NCI-H146 treated with DMSO at 0.1 percent for 48 hours (cell line): ENCODE measurements at regions not wholly inside any gene's neighbourhood (a gene's known extent, or its start where the extent isn't known, plus 50 kb on each side); places are given as distances from the start of the nearest gene placed in this dataset.

Experiments used
- DNase-seq: peaks from one replicate; lab custom pipeline; 2025; ENCODE audit not compliant: unreplicated experiment; lab: John Stamatoyannopoulos, UW

DNA sequence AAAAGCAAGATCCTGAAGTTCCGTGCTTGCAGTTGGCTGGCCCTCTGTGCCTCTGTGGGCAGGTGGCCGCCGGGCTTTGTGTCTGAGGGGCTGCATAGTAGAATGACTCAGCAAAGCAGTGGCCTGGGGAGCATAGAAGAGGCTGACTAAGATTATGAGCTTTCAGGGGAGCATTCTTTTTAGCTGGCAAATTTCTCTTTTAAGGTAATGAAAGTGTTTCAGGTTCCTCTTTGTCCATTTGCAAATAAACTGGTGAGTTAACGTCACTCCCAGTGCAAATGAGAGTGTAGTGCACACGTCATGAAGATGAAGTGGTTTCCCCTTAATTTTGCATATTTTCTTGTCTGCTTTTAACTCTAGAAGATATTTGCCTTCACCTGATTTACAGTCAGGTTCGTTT lies 98.6 kb downstream of the BCL2L11 start:
- DNase-seq, result no peak

DNA sequence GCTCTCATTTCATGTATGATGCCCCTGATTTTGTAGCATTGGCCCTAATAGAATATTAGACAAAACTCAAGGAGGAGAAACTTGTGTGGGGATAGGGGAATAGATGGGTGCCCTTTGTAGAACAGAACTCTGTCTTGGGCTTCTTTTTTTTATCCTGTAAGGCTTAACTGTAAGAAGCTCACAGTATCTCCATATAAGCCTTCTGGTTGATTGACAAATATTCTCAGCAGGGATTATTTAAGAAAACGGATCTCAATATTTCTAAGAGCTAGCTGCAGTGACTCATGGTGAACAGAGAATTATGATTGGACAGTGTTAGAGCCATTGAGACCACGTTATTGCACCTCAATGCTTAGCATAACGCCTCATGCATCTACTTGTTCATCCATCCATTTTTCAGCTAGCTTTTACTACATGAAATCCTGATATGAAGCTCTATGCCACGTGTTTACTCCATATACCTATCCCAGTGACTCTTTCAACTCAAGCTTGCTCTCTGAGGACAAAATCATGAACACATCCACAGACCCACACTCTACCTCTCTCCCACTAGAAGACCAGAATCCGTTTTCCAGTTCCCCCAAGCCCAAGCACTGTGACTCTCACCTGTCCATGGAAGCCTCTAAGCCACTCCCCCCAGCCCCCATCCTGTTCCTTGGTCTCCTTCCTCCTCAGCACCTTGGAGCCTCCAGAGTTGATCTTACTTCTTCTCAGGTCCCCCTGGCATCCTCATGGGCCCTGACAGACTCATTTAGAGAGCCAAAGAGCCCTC lies 99.2 kb downstream of the BCL2L11 start:
- DNase-seq, result no peak

DNA sequence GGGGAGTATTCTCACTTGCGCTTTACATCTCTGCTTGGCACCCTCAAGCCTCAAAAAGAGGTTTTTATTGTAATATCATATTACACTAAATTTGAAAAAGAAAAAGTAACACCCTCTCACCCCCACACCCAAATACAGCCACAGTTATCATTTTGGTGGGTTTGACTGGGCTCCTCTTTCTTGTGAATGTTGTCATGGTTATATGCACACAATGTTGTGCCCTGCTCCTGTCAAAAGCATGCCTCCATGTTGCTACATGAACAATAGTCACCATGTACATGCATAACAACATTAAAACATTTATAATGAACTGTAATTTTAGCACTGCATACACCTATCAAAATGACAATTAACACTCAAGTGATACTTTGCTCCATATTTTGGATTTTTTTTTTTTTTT lies 100.2 kb downstream of the BCL2L11 start:
- no peak for DNase-seq

DNA sequence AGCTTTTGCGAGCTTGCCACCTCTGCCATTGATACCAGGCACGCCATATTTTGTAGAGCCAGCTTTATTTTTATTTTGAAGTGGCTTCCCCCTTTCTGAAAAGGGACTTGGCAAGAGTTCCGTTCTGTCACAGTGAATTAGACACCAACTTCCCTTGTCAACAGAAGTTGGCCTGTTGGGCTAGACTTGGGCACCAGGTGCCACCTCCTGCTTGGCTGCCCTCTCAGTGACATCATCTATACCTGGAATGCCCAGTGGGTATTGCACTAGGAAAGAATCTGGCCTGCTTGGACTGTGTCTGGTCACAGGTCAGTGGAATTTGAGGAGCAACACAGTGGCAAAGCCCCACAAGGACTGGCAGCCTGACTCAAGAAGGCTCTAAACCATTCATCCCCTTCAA lies 101.0 kb downstream of the BCL2L11 start:
- DNase-seq, result no peak

DNA sequence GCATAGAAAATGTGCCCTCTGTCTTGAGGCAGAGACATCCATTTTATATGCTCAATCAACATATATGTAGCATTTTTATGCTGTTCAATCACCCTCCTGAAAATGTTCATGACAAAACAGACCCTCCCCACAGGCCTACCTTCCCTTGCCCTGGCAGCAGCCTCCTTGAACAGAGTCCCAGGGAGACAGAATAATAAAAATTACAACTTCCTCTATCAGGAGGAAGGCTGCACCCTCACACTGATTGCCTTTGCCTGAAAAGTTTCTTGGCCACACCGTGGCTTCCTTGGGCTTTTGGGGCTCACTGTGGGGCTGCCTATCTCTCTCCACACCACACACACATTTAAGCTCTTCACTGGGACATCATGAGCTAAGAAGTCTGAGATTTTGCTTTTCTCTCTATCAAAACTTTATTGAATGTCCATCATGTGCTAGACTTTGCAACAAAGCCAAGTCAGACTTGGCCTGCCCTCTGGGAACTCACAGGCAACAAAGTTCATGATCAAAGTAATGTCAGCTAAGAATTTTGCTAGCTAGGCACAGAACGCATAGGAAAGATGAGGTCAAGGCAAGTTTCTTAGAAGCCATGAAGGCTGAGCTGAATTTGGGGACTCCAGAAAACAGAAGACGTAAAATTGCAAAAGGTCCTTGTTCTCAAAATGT lies 101.6 kb downstream of the BCL2L11 start:
- DNase-seq, result no peak

DNA sequence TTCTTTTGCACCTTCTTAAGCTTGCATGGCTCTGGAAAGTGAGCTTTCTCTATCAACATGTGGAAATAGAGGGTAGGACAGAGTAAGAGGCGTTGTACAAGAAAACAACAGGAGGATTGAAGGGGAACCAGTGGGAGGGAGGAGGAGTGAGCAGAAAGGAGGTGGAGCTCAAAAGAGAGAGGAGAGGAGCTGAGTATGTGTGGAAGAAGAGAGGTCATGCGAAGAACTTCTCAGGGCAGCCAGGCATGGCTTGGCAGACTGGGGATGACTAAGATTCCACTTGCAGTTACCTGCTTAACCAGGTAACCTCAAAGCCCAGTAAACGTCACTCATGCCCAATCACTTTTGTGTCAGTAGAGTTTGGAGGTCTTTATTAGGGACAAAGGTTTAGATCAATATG lies 105.1 kb downstream of the BCL2L11 start:
- no peak for DNase-seq

DNA sequence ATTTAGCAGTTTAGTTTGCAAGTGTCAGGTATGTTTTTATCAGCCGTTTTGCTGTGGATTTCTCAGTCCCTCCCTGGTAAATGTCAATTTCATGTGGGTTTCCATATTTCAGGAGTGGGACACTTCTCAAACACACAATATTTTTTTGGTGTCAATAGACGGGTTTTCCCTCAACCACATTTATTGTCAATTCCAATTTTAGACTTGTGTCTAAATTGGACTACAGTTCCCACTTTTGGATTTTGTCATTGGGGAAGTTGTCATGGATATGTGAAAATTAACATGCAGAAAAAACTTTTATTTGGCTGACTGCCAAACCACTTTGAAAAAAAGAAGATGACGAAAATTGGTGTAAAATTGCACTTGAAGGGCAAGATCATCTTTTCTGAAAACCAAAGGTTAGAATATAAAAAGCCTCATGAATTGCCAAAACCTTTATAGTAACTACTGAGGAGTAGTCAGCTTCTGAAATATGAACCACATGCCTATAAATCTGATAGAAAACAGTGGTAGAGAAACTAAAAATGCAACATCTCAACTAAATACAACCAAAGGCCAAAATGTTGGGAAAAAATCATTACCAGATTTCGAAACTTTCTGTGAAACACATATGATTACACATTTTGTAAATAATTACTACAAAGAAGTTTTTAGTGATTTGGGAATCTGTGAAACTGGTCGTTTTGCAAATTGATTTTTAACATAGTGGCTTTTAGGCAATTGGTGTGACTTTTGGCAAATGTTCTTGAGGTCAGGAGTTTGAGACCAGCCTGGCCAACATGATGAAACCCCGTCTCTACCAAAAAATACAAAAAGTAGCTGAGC lies 106.4 kb downstream of the BCL2L11 start:
- DNase-seq, result no peak

DNA sequence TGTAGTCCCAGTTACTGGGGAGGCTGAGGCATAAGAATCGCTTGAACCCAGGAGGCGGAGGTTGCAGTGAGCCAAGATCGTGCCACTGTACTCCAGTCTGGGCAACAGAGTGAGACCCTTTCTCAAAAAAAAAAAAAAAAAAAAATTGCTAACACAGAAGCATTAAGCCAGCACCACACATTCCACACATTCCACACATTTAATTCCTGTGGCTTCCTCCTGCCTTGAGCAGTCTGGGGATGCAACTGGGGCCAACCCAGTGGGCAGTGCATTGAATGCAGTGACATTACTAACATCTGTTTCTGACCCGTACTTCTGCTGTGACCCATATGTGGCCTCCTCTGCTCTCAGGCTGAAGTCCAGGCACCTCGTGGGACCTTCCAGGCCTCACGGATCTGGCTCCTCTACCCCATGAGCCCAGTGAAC lies 107.0 kb downstream of the BCL2L11 start:
- no peak for DNase-seq

DNA sequence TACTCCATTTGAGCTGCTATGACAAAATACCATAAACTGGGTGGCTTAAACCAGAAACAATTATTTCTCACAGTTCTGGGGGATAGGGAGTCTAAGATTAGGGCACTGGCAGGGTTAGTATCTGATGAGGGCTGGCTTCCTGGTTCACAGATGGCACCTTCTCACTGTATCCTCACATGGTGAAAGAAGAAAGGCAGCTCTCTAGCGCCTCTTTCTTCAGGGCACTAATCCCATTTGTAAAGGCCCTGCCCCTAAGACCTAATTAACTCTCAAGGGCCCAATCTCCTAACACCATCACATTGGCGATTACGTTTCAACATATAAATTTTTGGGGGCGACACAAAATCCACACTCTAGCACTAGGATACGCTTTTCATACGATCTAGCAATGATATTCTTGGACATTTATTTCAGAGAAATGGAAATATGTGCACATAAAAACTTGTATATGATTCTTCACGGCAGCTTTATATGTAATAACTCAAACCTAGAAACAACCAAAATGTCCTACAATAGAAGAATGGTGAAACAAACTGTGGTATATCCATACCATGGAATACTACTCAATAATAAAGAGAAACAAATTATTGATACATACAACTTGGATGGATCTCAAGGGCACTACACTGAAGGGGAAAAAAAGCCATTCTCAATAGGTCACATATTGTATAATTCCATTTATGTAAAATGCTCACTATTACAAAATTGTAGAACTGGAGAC lies 111.0 kb downstream of the BCL2L11 start:
- DNase-seq, result no peak

DNA sequence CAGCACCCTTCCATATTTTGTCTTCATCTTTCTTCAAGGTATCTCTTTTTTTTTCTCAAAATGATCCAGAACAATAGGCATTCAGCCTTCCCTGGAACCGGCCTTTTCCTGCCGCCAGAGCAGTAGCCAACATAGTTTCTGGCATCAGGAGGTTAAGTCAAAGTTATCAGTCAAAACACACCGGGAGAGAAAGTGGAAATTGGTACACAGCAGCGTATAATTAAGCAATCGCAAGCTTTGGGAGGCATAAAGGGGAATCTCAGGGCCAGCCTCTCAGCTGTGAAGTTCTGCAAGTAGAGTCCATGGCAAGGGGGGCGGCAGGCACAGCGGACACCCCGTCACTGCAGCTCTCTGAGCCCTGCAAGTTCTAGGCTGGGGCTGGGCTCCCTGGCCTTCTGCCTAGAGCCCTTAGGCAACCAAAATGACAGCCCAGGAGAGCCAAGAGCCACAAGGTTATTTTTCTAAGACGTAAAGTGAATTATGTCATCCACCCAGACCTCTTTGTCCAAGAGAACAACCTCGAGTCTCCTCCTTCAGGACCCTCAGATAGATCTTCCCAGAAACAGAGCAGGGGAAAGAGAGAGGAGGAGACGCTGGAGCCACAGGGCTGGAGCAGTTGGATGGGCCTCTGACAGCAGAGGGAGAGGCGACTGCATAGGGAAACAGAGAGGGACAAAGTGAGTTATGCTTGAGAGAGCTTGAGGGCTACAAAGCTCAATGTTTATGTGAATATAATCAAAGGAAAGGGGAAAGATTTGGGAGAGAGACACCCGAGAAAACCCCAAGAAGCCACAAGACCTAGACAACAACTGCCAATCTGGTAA lies 114.7 kb downstream of the BCL2L11 start:
- no peak for DNase-seq

DNA sequence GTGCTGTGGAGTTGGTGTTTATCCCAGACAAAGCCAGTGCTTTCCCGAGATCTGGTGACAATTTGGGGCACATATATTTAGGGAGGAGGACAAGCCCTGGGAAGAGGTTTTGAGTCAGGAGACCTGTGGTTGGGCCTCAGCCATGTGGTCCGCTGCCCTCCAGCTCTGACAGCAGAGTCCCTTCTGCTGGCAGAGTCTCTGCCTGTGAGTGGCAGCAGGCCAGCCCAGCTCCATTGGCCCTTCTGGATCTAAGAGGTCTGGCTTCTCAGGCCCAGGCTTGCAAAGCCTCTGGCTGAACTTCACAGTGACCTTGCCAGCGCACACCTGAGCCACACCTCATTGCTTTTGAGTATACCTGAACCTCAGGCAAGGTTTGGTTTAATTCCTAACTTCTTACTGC lies 115.3 kb downstream of the BCL2L11 start:
- no peak for DNase-seq

DNA sequence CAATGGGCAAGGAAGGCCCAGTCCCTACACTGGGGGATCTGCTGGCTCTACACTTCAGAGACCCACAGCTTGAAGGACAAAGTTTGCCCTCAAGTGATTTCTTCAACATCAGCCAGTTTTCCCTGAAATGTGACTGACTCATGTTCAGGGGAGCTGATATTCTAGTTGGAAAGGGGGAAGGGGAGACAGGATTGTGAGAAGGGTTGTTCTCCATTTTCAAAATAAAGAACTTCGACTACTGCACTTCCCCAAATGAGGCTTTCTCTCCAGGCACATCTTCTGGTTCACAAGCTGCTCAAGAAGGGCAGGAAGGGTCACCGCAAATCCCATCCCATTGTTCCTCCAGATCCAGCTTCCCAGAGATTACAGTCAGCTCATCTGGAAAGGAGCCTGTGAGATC lies 117.6 kb downstream of the BCL2L11 start:
- no peak for DNase-seq

DNA sequence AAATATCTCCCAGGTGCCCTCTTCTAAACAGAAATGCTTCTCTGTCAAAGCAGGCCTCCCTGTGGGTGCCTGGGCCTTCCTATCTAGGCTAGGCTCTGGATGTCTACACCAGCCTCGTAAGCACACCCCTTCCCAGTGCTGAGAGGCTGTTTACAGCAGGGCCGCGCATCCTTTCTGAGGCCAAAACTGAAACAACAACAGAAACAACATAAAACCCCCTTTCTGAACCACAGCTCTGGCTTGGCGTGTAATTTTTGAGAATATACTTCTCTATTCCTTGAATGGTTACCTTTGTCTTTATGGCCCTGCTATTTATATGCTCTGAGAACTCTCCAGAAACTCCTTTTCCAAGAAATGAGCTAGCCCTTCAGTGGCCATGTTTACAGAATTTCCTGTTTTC lies 118.4 kb downstream of the BCL2L11 start:
- DNase-seq, result no peak

DNA sequence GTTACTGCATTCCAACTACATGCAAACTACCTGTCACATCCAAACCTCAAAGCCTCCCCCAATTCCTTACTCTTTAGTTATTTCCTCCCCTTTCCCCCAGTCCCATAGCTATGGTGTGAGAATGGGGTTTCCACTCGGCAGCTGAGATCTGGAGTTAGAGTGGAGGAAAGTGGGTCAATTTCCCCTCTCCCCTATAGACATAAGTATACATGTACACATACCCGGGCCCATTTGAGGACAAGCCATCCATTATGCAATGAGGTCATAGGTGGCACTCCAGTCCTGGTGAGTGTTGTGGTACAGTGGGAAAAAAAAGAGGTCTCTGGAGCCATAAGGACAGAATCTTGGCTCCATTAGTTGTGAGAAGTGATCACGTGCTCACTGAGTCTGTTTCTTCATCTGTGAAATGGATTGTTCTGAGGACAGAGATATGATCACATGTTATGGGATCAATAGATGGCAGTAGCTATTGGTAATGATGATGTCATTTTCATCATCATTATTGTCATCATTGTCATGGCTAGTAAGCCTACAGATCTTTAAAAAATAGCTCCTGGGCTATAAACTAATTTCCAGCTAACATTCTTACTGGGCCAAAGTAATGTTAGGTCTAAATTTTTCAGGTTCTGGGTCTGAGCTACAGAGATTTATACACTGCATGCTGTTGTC lies 119.0 kb downstream of the BCL2L11 start:
- no peak for DNase-seq

DNA sequence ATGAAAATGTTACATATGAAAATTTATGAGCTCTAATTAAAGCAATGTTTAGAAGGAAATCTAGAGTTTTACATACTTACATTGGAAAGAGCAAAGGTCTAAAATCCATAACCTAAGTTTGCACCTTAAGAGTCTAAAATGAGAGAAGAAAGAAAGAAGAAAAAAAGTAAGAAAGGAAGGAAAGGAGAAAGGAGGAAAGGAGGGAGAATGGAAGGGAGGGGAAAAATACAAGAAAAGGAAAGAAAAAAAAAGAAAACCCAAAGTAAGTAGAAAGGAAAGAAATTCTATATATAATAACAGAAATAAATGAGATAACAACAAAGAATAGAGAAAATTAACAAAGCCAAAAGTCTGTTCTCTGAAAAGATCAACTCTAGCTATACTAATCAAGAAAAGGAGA lies 122.6 kb downstream of the BCL2L11 start:
- DNase-seq, result no peak

DNA sequence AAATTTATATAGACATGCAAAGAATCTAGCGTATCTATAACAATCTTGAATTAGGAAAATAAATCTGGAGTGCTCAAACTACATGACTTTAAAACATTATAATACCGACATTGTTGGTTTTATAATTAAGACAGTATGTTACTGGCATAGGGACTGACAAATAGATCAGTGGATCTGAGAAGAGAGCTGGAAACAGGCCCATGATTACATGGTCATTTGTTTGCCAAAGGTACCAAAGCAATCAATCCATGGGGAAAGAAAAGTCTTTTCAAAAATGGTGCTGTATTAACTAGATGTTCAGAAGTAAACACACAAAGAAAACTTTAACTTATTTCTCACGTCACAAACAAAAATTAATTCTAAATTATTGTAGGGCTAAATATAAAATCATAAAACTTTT lies 124.2 kb downstream of the BCL2L11 start:
- DNase-seq, result no peak

DNA sequence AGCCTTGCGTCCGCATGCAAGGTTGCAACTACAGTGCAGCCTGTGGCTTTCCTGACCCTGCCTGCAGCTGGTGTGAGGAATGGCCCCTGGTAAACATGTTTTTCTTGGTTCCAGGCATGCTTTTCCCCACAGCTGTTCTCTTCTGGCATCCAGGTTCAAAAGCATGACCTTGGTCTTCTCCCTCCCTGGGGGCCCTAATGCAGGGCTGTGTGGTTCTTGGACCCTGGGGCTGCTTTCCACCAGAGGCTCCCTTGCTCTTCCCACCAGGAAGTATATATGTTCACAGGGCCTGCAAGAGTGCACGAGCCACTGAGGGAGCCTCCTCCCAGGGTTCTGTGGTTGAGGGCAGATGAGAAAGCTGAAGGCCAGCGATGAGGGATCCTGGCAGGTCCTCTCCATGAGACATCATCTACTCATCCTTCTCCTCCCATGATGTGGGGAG lies 125.9 kb downstream of the BCL2L11 start:
- DNase-seq, result no peak

DNA sequence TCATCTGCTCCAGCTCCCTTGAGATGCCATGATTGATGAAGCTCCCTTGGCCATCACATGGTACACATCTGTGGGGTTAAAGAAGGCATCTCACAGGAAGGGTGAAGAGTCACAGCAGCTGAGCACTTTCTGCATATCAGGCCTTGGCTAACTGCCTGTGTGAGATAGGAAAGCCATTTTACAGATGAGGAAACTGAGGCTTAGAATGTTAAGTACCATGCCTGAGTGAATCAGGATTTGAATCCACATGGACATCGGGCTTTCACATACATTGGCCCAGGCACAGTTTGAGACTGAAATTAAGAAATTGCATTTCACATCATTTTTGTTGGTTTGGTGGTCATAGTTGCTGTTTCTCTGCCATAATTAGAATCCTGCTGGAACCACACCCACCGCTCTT lies 126.8 kb downstream of the BCL2L11 start:
- DNase-seq, result no peak

DNA sequence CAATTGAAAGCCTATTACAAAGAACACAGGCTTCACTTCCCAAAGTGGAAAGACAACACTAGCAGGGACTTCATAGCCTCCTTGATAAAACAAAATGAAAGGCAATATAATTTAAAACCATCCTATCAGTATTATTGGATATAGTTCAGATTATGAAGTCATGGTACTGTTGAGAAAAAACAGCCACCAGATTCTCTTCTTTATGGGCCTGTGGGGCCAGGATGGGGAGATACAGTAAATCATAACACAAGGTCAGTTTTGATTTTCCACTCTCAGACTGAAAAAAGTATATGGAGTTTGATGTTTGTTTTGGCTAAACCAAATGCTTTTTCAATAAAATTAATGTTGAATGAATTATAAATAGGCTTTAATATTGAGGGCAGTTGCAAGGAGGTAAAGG lies 129.1 kb downstream of the BCL2L11 start:
- DNase-seq, result no peak
